B cell (primary cell): ENCODE measurements at regions not wholly inside any gene's neighbourhood (a gene's known extent, or its start where the extent isn't known, plus 50 kb on each side); places are given as distances from the start of the nearest gene placed in this dataset.

Experiments
- ATAC-seq: fragments of 200-7000 bp; cut with Tn5 transposase; one replicate; pipeline ENCODE4 v1.10.0; 2021; ENCODE audit warnings: low read depth, mild to moderate bottlenecking, moderate number of reproducible peaks, moderate library complexity
- CTCF ChIA-PET: fragments of 350-600 bp; sonication (Branson Sonifier 250); formaldehyde crosslinking; loops from one replicate; lab custom pipeline; 2021; ENCODE audit warnings: antibody characterized with exemption, inconsistent platforms; lab: Charles Lee
- POLR2A ChIA-PET: fragments of 350-600 bp; sonication (Branson Sonifier 250); formaldehyde crosslinking; loops from one replicate; lab custom pipeline; 2021; ENCODE audit warnings: antibody characterized with exemption; lab: Charles Lee
- DNase-seq: peaks from one replicate; pipeline ENCODE4 v3.0.0; 2013
- H2AFZ ChIP-seq: 2 replicates; pipeline ENCODE4 v1.6.1; 2012; ENCODE audit warnings: mild to moderate bottlenecking, low read depth, low read length; ENCODE audit not compliant: insufficient read depth, poor library complexity, severe bottlenecking
- H3K27ac ChIP-seq, 2 donors: 1 replicate in 1 of 2; 2 replicates in 1 of 2; pipeline ENCODE4 v1.5.1; 2012 to 2013; ENCODE audit warnings: low read length in 2 of 2, mild to moderate bottlenecking in 2 of 2, moderate library complexity in 1 of 2
- H3K27me3 ChIP-seq, 4 experiments: fragments of 200-600 bp in 1 of 4; sonication (generic) in 1 of 4; replicated peaks in 1 of 4; 1 replicate in 2 of 4; 2 replicates in 2 of 4; pipeline versions ENCODE4 v1.6.1 to v1.7.0; 2013 to 2016; ENCODE audit warnings: low read length in 3 of 4, mild to moderate bottlenecking in 2 of 4, mixed read lengths in 1 of 4, moderate library complexity in 1 of 4; ENCODE audit not compliant: insufficient read depth in 4 of 4, control insufficient read depth in 3 of 4; ENCODE audit errors: control extremely low read depth in 1 of 4
- H3K36me3 ChIP-seq, 2 experiments: replicated peaks in 1 of 2; 1 replicate in 1 of 2; 2 replicates in 1 of 2; pipeline versions ENCODE4 v1.6.1 to v1.7.1; 2013; ENCODE audit warnings: low read length in 1 of 2; ENCODE audit not compliant: insufficient read depth in 2 of 2, control insufficient read depth in 1 of 2; ENCODE audit errors: control extremely low read depth in 1 of 2, extremely low read depth in 1 of 2
- H3K4me1 ChIP-seq, 2 donors: fragments of 200-600 bp in 1 of 2; sonication (generic) in 1 of 2; 1 replicate in 1 of 2; 2 replicates in 1 of 2; pipeline versions ENCODE4 v1.5.1 to v1.6.1; 2013 to 2017; ENCODE audit warnings: low read length in 2 of 2; ENCODE audit not compliant: control insufficient read depth in 2 of 2, insufficient read depth in 2 of 2
- H3K4me2 ChIP-seq: replicated peaks from 2 replicates; pipeline ENCODE3; 2012; ENCODE audit warnings: mild to moderate bottlenecking, low read depth, low read length; ENCODE audit not compliant: poor library complexity, severe bottlenecking
- H3K4me3 ChIP-seq, 5 experiments: fragments of 200-600 bp in 1 of 5; sonication (generic) in 1 of 5; 1 replicate in 3 of 5; 2 replicates in 2 of 5; pipeline versions ENCODE4 v1.5.1 to v1.7.0; 2011 to 2016; ENCODE audit warnings: low read length in 4 of 5, mild to moderate bottlenecking in 4 of 5, low read depth in 2 of 5, control low read depth in 1 of 5, moderate library complexity in 1 of 5; ENCODE audit not compliant: insufficient read depth in 1 of 5; ENCODE audit errors: control extremely low read depth in 1 of 5, extremely low read depth in 1 of 5
- H3K79me2 ChIP-seq: fragments of 200-600 bp; sonication (generic); one replicate; pipeline ENCODE4 v1.6.0; 2016; ENCODE audit warnings: low read length; ENCODE audit not compliant: control insufficient read depth, insufficient read depth
- H3K9ac ChIP-seq: fragments of 200-600 bp; sonication (generic); 2 replicates; pipeline ENCODE4 v1.6.1; 2017; ENCODE audit warnings: mild to moderate bottlenecking, low read length, moderate library complexity
- H3K9me3 ChIP-seq, 3 donors: one replicate each; pipeline versions ENCODE4 v1.6.1 to v1.7.1; 2013; ENCODE audit warnings: low read length in 2 of 3; ENCODE audit not compliant: control insufficient read depth in 2 of 3, insufficient read depth in 1 of 3; ENCODE audit errors: control extremely low read depth in 1 of 3
- H4K20me1 ChIP-seq: 2 replicates; pipeline ENCODE4 v1.6.0; 2012; ENCODE audit warnings: mild to moderate bottlenecking, low read length; ENCODE audit not compliant: insufficient read depth, control insufficient read depth, poor library complexity, severe bottlenecking
- H3K27ac Mint-ChIP-seq: one replicate; pipeline ENCODE4 v1.8.0; 2021; ENCODE audit warnings: mixed read lengths
- H3K27me3 Mint-ChIP-seq: one replicate; pipeline ENCODE4 v1.8.0; 2021; ENCODE audit warnings: mixed read lengths
- H3K4me1 Mint-ChIP-seq: one replicate; pipeline ENCODE4 v1.8.0; 2021; ENCODE audit warnings: mixed read lengths
- H3K4me3 Mint-ChIP-seq: one replicate; pipeline ENCODE4 v1.8.0; 2021; ENCODE audit warnings: mixed read lengths
- H3K9me3 Mint-ChIP-seq: one replicate; pipeline ENCODE4 v1.8.0; 2022; ENCODE audit warnings: mixed read lengths; ENCODE audit not compliant: insufficient read depth
- EZH2 ChIP-seq: IDR thresholded peaks from 2 replicates; pipeline ENCODE4 v1.6.1; 2012; ENCODE audit warnings: borderline replicate concordance, low read depth, mild to moderate bottlenecking, moderate library complexity, low read length; ENCODE audit not compliant: insufficient read depth, poor library complexity, severe bottlenecking
- WGBS: methylation state at CpG from one replicate; pipeline ENCODE4 v1.1.5; 2013; ENCODE audit warnings: missing lambda C conversion rate; ENCODE audit not compliant: insufficient coverage; 5-methylcytosine and 5-hydroxymethylcytosine counted together
- intact Hi-C: fragments of 100-400 bp; cut with micrococcal nuclease; formaldehyde crosslinking; loops from one replicate; pipeline ENCODE4 v1.10.0; 2022
- TF ChIP-seq, protein P1 (sequence below): fragments of 200-600 bp; IDR thresholded peaks from one replicate; pipeline ENCODE4 v1.8.0; 2022; ENCODE audit warnings: antibody characterized with exemption, mild to moderate bottlenecking

GRCh38 chr4:43867908-43868307 is 580.7 kb downstream of the KCTD8 start:
- no peaks in the 10 kb centered on the region for H3K9me3 Mint-ChIP-seq
- no peak overlapping the region for H3K4me2 ChIP-seq
- H3K27ac ChIP-seq = no peak overlapping the region
- no peak overlapping the region for H3K9ac ChIP-seq
- no peak overlapping the region for H3K27ac Mint-ChIP-seq
- no peak overlapping the region for H3K4me3 Mint-ChIP-seq
- no peaks in the 10 kb centered on the region for H3K4me1 ChIP-seq
- H3K36me3 ChIP-seq = no peaks in the 10 kb centered on the region
- no peak overlapping the region for H3K4me3 ChIP-seq
- ATAC-seq (no peak), DNase-seq (no peak)
- WGBS = 60% methylated on average over 2 of the region's 2 CpGs
- no peaks in the 10 kb centered on the region for H3K27me3 Mint-ChIP-seq
- H3K4me1 Mint-ChIP-seq = peaks cover 2% of the 10 kb centered on the region
- no peaks in the 10 kb centered on the region for H3K79me2 ChIP-seq
- H2AFZ ChIP-seq = no peak overlapping the region
- no peaks in the 10 kb centered on the region for H3K27me3 ChIP-seq
- POLR2A ChIA-PET = no interaction called here
- intact Hi-C loops = no loop called here
- H3K9me3 ChIP-seq = no peaks in the 10 kb centered on the region
- CTCF ChIA-PET = no interaction called here
- TF ChIP-seq EZH2 = no peak
- TF ChIP-seq, protein P1, sequence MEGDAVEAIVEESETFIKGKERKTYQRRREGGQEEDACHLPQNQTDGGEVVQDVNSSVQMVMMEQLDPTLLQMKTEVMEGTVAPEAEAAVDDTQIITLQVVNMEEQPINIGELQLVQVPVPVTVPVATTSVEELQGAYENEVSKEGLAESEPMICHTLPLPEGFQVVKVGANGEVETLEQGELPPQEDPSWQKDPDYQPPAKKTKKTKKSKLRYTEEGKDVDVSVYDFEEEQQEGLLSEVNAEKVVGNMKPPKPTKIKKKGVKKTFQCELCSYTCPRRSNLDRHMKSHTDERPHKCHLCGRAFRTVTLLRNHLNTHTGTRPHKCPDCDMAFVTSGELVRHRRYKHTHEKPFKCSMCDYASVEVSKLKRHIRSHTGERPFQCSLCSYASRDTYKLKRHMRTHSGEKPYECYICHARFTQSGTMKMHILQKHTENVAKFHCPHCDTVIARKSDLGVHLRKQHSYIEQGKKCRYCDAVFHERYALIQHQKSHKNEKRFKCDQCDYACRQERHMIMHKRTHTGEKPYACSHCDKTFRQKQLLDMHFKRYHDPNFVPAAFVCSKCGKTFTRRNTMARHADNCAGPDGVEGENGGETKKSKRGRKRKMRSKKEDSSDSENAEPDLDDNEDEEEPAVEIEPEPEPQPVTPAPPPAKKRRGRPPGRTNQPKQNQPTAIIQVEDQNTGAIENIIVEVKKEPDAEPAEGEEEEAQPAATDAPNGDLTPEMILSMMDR = no peak
- no peaks in the 10 kb centered on the region for H4K20me1 ChIP-seq

DNA sequence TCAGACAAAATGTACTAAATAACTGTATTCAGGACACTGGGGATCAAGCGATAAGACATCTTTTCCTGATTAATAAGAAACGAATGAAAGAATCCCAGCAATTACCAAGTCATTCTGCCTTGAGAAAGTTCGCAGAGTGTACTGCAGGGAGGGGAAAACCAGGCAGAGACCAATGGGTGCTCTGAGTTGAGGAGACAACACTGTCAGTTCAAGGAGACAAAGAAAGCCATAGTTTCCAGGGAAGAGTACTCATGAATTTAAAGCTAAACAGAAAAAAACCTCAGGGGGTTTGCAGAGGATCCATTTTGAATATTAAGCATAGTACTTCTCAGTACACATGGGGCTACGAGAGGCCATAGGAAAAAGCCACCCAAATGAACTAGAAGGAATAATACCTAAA is 573.0 kb downstream of the KCTD8 start:
- Mint-ChIP-seq H3K4me1 (no peaks in the 10 kb centered on the region), H3K9me3 (no peaks in the 10 kb centered on the region), H3K4me3 (no peak overlapping the region), H3K27me3 (no peaks in the 10 kb centered on the region), H3K27ac (no peak overlapping the region)
- WGBS = 62% methylated on average over 2 of the region's 4 CpGs
- H3K9ac ChIP-seq = no peak overlapping the region
- H3K4me1 ChIP-seq = no peaks in the 10 kb centered on the region
- ChIA-PET CTCF (no interaction called here), POLR2A (no interaction called here)
- ATAC-seq = no peak
- H3K4me2 ChIP-seq = no peak overlapping the region
- H3K27ac ChIP-seq = no peak overlapping the region
- no peaks in the 10 kb centered on the region for H3K27me3 ChIP-seq
- TF ChIP-seq, protein P1 = no peak
- TF ChIP-seq EZH2 = no peak
- intact Hi-C loops = no loop called here
- no peaks in the 10 kb centered on the region for H3K79me2 ChIP-seq
- no peak overlapping the region for H2AFZ ChIP-seq
- H4K20me1 ChIP-seq = no peaks in the 10 kb centered on the region
- DNase-seq = no peak
- H3K9me3 ChIP-seq = no peaks in the 10 kb centered on the region
- no peaks in the 10 kb centered on the region for H3K36me3 ChIP-seq
- no peak overlapping the region for H3K4me3 ChIP-seq
